ENCODE measurements at regions not wholly inside any gene's neighbourhood (a gene's known extent, or its start where the extent isn't known, plus 50 kb on each side); places are given as distances from the start of the nearest gene placed in this dataset.

DNA sequence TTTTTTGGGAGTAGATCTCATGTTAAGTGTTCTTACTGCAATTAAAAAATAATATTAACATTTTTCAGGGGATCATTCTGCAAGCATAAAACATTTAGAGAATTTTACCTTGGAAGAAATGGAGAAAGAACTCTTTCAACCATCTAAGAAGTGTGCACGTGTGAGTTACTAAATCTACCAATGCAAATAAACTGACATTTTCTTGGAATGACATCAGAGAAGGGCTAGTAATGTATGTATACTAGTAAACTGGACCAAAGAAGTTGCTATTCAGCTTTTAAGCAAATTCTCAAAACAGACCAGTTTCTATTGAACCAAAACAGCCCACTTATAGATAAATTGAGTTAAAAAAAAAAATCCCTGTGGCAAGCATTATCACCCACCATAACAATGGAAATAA is 191.2 kb downstream of the BTBD3 start:
- TF ChIP-seq, protein P1, sequence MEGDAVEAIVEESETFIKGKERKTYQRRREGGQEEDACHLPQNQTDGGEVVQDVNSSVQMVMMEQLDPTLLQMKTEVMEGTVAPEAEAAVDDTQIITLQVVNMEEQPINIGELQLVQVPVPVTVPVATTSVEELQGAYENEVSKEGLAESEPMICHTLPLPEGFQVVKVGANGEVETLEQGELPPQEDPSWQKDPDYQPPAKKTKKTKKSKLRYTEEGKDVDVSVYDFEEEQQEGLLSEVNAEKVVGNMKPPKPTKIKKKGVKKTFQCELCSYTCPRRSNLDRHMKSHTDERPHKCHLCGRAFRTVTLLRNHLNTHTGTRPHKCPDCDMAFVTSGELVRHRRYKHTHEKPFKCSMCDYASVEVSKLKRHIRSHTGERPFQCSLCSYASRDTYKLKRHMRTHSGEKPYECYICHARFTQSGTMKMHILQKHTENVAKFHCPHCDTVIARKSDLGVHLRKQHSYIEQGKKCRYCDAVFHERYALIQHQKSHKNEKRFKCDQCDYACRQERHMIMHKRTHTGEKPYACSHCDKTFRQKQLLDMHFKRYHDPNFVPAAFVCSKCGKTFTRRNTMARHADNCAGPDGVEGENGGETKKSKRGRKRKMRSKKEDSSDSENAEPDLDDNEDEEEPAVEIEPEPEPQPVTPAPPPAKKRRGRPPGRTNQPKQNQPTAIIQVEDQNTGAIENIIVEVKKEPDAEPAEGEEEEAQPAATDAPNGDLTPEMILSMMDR (IDR thresholded peaks at IDR 0.05) = no peak
- no peak for TF ChIP-seq POLR2AphosphoS5 (IDR thresholded peaks at IDR 0.05)
